HG03342 (cell line): ENCODE measurements at regions not wholly inside any gene's neighbourhood (a gene's known extent, or its start where the extent isn't known, plus 50 kb on each side); places are given as distances from the start of the nearest gene placed in this dataset.

ENCODE experiments used
- ATAC-seq: cut with Tn5 transposase; IDR thresholded peaks from one replicate; pipeline ENCODE4 v1.9.1; 2021; ENCODE audit warnings: mild to moderate bottlenecking, moderate library complexity; ENCODE audit not compliant: unreplicated experiment

DNA sequence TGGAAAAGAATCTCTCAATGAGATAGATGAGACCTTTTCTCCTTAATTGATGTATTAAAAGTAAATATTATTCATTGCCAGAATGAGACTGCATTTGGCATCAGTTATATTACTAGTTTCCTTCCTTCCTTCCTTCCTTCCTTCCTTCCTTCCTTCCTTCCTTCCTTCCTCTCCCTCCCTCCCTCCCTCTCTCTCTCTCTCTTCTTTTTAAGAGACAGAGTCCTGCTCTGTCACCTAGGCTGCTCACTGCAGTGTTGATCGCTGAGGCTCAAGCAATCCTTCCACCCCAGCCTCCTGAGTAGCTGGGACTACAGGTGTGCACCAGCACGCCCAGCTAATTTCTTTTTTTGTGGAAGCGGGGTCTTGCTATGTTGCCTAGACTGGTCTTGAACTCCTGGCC lies 50.4 kb upstream of the ARX start:
- no peak for ATAC-seq
